ENCODE measurements at regions not wholly inside any gene's neighbourhood (a gene's known extent, or its start where the extent isn't known, plus 50 kb on each side); places are given as distances from the start of the nearest gene placed in this dataset.

DNA sequence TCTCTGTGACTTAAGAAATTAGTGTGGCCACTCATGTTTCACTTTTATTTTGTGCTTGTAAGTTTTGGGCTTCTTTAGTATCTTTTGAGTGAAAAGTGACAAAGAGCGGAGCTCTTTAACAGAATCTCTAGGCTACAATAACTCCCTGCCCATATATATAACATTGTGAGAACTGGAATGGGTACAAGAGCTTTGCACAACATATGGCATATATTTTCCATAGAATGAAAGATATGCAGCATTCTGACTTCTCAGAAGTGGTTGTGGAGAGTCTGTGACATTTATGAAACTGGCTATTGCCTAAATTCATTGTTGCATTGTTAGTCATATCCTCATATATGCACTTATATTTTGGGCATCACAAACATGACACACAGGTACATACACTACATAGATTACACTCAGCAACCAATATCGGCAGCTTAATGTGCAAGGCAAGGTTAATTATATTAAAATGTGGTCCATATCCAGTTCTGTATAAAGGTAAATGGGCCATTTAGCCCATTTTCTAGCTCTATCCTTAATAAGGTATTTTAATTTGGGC, 1148.2 kb downstream of the FAM181B start:
- Histone ChIP-seq H3K36me3 (ENCODE audit: control insufficient read depth in 1 of 2, insufficient read depth in 2 of 2, low read length in 2 of 2) (no peaks in the 10 kb centered on the region), H2BK12ac (ENCODE audit: low read length) (no peak overlapping the region), H2AFZ (ENCODE audit: insufficient read depth, low read length, poor library complexity) (no peak overlapping the region), H2BK120ac (ENCODE audit: insufficient read depth, low read length, poor library complexity) (no peak overlapping the region), H3K4me2 (ENCODE audit: low read length) (no peak overlapping the region), H3K14ac (ENCODE audit: low read length) (no peak overlapping the region), H3K4ac (ENCODE audit: low read depth, low read length) (no peak overlapping the region), H3K18ac (ENCODE audit: low read length) (no peak overlapping the region), H3K79me1 (ENCODE audit: low read length) (no peaks in the 10 kb centered on the region), H3K27ac (ENCODE audit: low read depth, low read length) (no peak overlapping the region), H3K23ac (ENCODE audit: low read length) (no peak overlapping the region), H4K12ac (ENCODE audit: low read depth, low read length) (no peak overlapping the region), H3K27me3 (ENCODE audit: insufficient read depth, low read length) (no peaks in the 10 kb centered on the region), H4K91ac (ENCODE audit: low read depth, low read length) (no peak overlapping the region), H3K9ac (ENCODE audit: low read length) (no peak overlapping the region), H3K4me1 (ENCODE audit: control insufficient read depth in 1 of 2, insufficient read depth in 2 of 2, low read length in 2 of 2) (no peaks in the 10 kb centered on the region), H3K4me3 (ENCODE audit: low read depth, low read length) (no peak overlapping the region), H4K8ac (ENCODE audit: low read depth, low read length) (no peak overlapping the region), H3K79me2 (ENCODE audit: control insufficient read depth, insufficient read depth, low read length, poor library complexity) (no peaks in the 10 kb centered on the region), H2AK5ac (ENCODE audit: low read length) (no peak overlapping the region), H3K9me3 (ENCODE audit: insufficient read depth, low read depth, low read length) (no peaks in the 10 kb centered on the region), H2BK5ac (ENCODE audit: low read depth, low read length, poor library complexity) (no peak overlapping the region)
- WGBS (ENCODE audit: extremely low coverage, insufficient coverage, insufficient read length), result no CpG with 5 or more reads among the region's 2 CpGs
- DNase-seq, result no peak

DNA sequence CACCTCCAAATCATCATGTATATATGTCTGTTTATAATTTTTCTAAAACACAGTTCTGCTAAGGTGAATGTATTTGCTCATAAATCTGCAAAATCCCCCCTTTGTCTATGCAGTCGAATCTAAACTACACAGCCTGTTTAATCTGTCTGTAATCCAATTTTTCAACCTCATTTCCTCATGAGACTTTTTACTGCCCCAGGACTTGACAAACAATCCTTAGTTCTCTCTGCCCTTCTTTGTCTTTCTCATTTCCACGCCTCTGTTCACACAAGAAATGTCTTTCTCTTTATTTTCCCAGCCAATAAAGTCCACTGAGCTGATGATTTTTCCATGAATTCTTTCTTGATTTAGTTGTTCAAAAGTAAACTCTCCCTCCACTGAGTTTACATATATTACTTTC, 1154.3 kb downstream of the FAM181B start:
- H3K4me2 ChIP-seq (ENCODE audit: low read length), result no peak overlapping the region
- H3K79me2 ChIP-seq (ENCODE audit: control insufficient read depth, insufficient read depth, low read length, poor library complexity), result no peaks in the 10 kb centered on the region
- no peak overlapping the region for H2AFZ ChIP-seq (ENCODE audit: insufficient read depth, low read length, poor library complexity)
- H3K36me3 ChIP-seq (ENCODE audit: control insufficient read depth in 1 of 2, insufficient read depth in 2 of 2, low read length in 2 of 2), result no peaks in the 10 kb centered on the region
- no peaks in the 10 kb centered on the region for H3K27me3 ChIP-seq (ENCODE audit: insufficient read depth, low read length)
- H4K8ac ChIP-seq (ENCODE audit: low read depth, low read length), result no peak overlapping the region
- no peaks in the 10 kb centered on the region for H3K9me3 ChIP-seq (ENCODE audit: insufficient read depth, low read depth, low read length)
- no peak overlapping the region for H4K91ac ChIP-seq (ENCODE audit: low read depth, low read length)
- H4K12ac ChIP-seq (ENCODE audit: low read depth, low read length), result no peak overlapping the region
- no peak overlapping the region for H3K18ac ChIP-seq (ENCODE audit: low read length)
- H3K4me1 ChIP-seq (ENCODE audit: control insufficient read depth in 1 of 2, insufficient read depth in 2 of 2, low read length in 2 of 2), result no peaks in the 10 kb centered on the region
- no peak for DNase-seq
- no peak overlapping the region for H3K9ac ChIP-seq (ENCODE audit: low read length)
- no peak overlapping the region for H2BK120ac ChIP-seq (ENCODE audit: insufficient read depth, low read length, poor library complexity)
- H3K4ac ChIP-seq (ENCODE audit: low read depth, low read length), result no peak overlapping the region
- no peak overlapping the region for H3K4me3 ChIP-seq (ENCODE audit: low read depth, low read length)
- no peak overlapping the region for H2AK5ac ChIP-seq (ENCODE audit: low read length)
- no peaks in the 10 kb centered on the region for H3K79me1 ChIP-seq (ENCODE audit: low read length)
- no peak overlapping the region for H3K23ac ChIP-seq (ENCODE audit: low read length)
- no peak overlapping the region for H3K27ac ChIP-seq (ENCODE audit: low read depth, low read length)
- H3K14ac ChIP-seq (ENCODE audit: low read length), result no peak overlapping the region
- no CpG with 5 or more reads among the region's 2 CpGs for WGBS (ENCODE audit: extremely low coverage, insufficient coverage, insufficient read length)
- no peak overlapping the region for H2BK5ac ChIP-seq (ENCODE audit: low read depth, low read length, poor library complexity)
- no peak overlapping the region for H2BK12ac ChIP-seq (ENCODE audit: low read length)

DNA sequence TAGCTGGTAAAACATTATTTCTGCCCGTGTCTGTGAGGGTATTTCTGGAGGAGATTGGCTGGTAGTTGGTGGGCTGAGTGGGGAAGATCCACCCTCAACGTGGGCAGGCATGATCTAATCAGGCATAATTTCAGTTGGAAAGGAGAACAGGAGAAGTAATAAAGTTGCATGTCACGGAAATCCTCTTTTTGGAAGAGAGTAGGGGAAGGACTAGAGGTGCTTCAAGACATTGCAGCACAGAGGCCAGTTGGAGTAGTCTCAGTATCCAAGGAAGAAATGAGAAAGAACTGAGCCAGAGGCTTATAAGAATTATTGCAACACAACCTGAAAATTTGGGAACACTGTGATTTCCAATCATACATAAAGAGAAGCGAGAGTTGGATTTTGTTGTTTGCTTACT, 1155.1 kb downstream of the FAM181B start:
- Histone ChIP-seq H2AFZ (ENCODE audit: insufficient read depth, low read length, poor library complexity) (no peak overlapping the region), H3K23ac (ENCODE audit: low read length) (no peak overlapping the region), H4K91ac (ENCODE audit: low read depth, low read length) (no peak overlapping the region), H3K18ac (ENCODE audit: low read length) (no peak overlapping the region), H2AK5ac (ENCODE audit: low read length) (no peak overlapping the region), H3K36me3 (ENCODE audit: control insufficient read depth in 1 of 2, insufficient read depth in 2 of 2, low read length in 2 of 2) (no peaks in the 10 kb centered on the region), H2BK5ac (ENCODE audit: low read depth, low read length, poor library complexity) (no peak overlapping the region), H4K12ac (ENCODE audit: low read depth, low read length) (no peak overlapping the region), H3K14ac (ENCODE audit: low read length) (no peak overlapping the region), H3K4me2 (ENCODE audit: low read length) (no peak overlapping the region), H3K27ac (ENCODE audit: low read depth, low read length) (no peak overlapping the region), H3K4me1 (ENCODE audit: control insufficient read depth in 1 of 2, insufficient read depth in 2 of 2, low read length in 2 of 2) (no peaks in the 10 kb centered on the region), H3K4ac (ENCODE audit: low read depth, low read length) (no peak overlapping the region), H4K8ac (ENCODE audit: low read depth, low read length) (no peak overlapping the region), H3K4me3 (ENCODE audit: low read depth, low read length) (no peak overlapping the region), H3K27me3 (ENCODE audit: insufficient read depth, low read length) (no peaks in the 10 kb centered on the region), H2BK12ac (ENCODE audit: low read length) (no peak overlapping the region), H3K79me1 (ENCODE audit: low read length) (no peaks in the 10 kb centered on the region), H3K9ac (ENCODE audit: low read length) (no peak overlapping the region), H2BK120ac (ENCODE audit: insufficient read depth, low read length, poor library complexity) (no peak overlapping the region), H3K79me2 (ENCODE audit: control insufficient read depth, insufficient read depth, low read length, poor library complexity) (no peaks in the 10 kb centered on the region), H3K9me3 (ENCODE audit: insufficient read depth, low read depth, low read length) (no peaks in the 10 kb centered on the region)
- whole genome bisulfite sequencing (ENCODE audit: extremely low coverage, insufficient coverage, insufficient read length), result no CpG with 5 or more reads among the region's 4 CpGs
- DNase-seq, result no peak

DNA sequence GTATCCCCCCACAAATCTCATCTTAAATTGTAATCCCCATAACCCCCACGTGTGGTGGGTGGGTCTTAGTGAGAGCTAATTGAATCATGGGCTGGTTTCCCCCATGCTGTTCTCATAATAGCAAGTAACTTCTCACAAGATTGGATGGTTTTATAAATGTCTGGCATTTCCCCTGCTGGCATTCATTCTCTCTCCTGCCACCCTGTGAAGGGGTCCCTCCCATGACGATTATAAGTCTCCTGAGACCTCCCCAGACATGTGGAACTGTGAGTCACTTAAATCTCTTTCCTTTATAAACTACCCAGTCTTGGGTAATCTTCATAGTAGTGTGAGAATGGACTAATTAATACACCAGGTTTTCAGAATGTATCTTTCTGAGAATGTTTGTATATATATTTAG, 1159.4 kb downstream of the FAM181B start:
- H3K79me2 ChIP-seq (ENCODE audit: control insufficient read depth, insufficient read depth, low read length, poor library complexity), result no peaks in the 10 kb centered on the region
- no peak overlapping the region for H4K12ac ChIP-seq (ENCODE audit: low read depth, low read length)
- H3K23ac ChIP-seq (ENCODE audit: low read length), result no peak overlapping the region
- no peak overlapping the region for H3K4me3 ChIP-seq (ENCODE audit: low read depth, low read length)
- H4K91ac ChIP-seq (ENCODE audit: low read depth, low read length), result no peak overlapping the region
- H3K4me2 ChIP-seq (ENCODE audit: low read length), result no peak overlapping the region
- WGBS (ENCODE audit: extremely low coverage, insufficient coverage, insufficient read length), result no CpG with 5 or more reads among the region's 2 CpGs
- no peak overlapping the region for H3K9ac ChIP-seq (ENCODE audit: low read length)
- no peak overlapping the region for H3K14ac ChIP-seq (ENCODE audit: low read length)
- no peaks in the 10 kb centered on the region for H3K79me1 ChIP-seq (ENCODE audit: low read length)
- no peaks in the 10 kb centered on the region for H3K36me3 ChIP-seq (ENCODE audit: control insufficient read depth in 1 of 2, insufficient read depth in 2 of 2, low read length in 2 of 2)
- no peak for DNase-seq
- H4K8ac ChIP-seq (ENCODE audit: low read depth, low read length), result no peak overlapping the region
- H2AFZ ChIP-seq (ENCODE audit: insufficient read depth, low read length, poor library complexity), result no peak overlapping the region
- H3K18ac ChIP-seq (ENCODE audit: low read length), result no peak overlapping the region
- H2BK120ac ChIP-seq (ENCODE audit: insufficient read depth, low read length, poor library complexity), result no peak overlapping the region
- H3K9me3 ChIP-seq (ENCODE audit: insufficient read depth, low read depth, low read length), result no peaks in the 10 kb centered on the region
- H2AK5ac ChIP-seq (ENCODE audit: low read length), result no peak overlapping the region
- no peak overlapping the region for H2BK5ac ChIP-seq (ENCODE audit: low read depth, low read length, poor library complexity)
- H3K4me1 ChIP-seq (ENCODE audit: control insufficient read depth in 1 of 2, insufficient read depth in 2 of 2, low read length in 2 of 2), result no peaks in the 10 kb centered on the region
- no peaks in the 10 kb centered on the region for H3K27me3 ChIP-seq (ENCODE audit: insufficient read depth, low read length)
- H2BK12ac ChIP-seq (ENCODE audit: low read length), result no peak overlapping the region
- no peak overlapping the region for H3K4ac ChIP-seq (ENCODE audit: low read depth, low read length)
- H3K27ac ChIP-seq (ENCODE audit: low read depth, low read length), result no peak overlapping the region

All from trophoblast cell (in vitro differentiated cells and primary cell).